GDM1 (cell line): ENCODE measurements at regions not wholly inside any gene's neighbourhood (a gene's known extent, or its start where the extent isn't known, plus 50 kb on each side); places are given as distances from the start of the nearest gene placed in this dataset.
A peak's percentile ranks its signal among the peaks of the same experiment; 100 is the strongest.

ENCODE experiments used
- DNase-seq: peaks from one replicate; lab custom pipeline; 2025; lab: John Stamatoyannopoulos, UW

DNA sequence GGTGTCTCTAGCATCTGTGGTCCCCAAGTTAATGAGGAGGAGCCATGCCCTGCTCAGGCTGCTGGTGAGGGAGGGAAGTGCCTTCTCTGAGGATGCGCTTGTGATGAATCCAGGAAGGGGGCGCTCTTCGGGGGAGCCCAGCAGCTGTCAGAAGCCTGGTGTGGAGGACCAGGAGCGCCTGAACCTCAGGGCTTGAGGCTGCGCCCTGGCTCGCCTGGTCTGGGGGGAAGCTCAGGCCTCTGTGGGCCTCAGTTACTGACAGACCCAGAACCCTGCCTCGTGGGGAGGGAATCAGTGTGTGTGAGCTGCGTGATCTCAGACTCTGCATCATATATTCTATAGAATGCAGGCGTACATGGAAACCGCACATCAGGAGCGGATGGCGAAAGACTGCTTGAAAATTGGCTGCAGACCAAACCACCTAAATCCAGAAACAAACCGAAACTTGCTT lies 126.1 kb downstream of the SEC14L1 start:
- DNase-seq, result no peak

GRCh38 chr17:77269696-77270681 lies 129.2 kb downstream of the SEC14L1 start:
- no peak for DNase-seq

DNA sequence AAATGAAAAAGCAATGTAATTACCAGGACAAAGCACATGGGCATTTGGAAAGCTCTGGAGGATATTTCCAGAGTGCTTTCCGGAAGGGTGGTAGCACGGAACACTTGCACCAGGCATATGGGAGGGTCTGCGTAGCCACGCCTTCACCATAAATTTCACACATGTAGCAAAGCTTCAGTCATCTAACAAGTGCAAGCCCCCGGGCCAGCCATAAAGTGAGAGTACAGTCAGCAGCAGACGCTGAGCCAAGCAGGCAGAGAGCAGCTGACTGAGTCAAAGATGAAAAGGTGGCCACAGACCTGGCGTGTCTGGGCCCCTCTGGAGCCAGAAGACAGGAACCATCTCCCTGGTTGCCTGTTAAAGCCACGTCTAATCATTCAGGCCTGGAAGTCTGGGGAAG lies 130.6 kb downstream of the SEC14L1 start:
- no peak for DNase-seq

DNA sequence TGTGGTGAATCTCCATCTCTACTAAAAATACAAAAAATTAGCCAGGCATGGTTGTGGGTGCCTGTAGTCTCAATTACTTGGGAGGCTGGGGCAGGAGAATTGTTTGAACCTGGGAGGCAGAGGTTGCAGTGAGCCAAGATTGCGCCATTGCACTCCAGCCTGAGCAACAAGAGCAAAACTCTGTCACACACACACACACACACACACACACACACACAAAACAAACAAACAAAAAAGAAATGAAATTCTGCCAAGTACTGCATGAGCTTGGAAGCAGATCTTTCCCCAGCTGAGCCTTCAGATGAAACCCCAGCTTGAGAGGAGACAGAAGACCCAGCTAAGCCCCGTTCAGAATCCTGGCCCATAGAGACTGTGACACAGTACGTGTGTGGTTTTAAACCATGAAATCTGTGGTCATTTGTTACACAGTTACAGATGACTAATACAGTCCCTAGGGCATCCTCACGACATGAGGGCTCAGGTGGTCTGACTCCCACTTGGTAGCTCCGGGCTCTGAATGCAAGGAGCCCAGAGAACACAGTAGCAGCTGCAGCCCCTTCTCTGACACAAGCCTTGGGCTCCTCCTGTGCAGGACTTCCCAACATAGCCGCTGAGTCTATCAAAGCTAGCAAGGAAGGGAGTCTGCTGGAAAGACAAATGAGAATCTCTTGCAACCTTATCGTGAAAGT lies 132.8 kb downstream of the SEC14L1 start:
- no peak for DNase-seq

- no peak for DNase-seq
These were observed 133.5 kb downstream of the SEC14L1 start for GRCh38 chr17:77274096-77274845.

GRCh38 chr17:77279448-77280303 lies 138.9 kb downstream of the SEC14L1 start:
- no peak for DNase-seq

DNA sequence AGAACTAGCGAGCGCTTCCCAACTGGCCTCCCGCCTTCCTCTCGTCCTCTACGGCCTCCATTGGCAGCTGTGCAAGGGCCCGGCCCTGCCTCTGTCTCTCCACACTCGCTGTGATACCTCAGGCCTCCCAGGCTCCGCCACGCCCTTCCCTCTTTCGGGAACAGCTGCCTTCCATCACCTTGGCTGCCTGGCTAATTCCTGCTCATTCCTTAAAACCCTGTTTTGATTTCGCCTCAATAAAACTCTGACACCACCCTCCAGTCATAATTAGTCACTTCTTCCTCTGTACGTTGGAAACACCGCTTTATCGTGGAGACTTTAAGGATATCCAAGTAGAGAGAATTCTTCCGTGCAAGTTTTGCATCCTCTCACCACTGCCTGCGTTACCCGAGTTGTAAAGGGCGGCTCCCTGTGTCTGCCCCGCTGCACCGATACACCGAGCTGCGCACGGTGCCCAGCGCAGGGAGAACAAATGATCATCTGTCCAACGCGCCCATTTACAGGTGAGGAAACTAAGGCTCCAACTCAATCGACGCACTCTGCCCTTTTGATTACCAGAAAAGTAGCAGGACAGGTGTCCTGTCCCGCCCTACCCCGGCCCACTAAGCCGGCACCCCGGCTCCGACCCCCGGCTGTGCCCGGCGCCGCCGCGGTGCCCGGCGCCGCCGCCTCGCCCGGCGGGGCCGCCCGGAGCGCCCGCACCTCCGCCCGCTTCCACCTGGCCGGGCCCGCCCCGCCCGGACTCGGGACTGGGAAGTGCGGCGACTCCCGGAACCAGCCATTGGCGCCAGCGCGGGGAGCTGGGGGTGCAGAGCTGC lies 139.7 kb downstream of the SEC14L1 start:
- no peak for DNase-seq

DNA sequence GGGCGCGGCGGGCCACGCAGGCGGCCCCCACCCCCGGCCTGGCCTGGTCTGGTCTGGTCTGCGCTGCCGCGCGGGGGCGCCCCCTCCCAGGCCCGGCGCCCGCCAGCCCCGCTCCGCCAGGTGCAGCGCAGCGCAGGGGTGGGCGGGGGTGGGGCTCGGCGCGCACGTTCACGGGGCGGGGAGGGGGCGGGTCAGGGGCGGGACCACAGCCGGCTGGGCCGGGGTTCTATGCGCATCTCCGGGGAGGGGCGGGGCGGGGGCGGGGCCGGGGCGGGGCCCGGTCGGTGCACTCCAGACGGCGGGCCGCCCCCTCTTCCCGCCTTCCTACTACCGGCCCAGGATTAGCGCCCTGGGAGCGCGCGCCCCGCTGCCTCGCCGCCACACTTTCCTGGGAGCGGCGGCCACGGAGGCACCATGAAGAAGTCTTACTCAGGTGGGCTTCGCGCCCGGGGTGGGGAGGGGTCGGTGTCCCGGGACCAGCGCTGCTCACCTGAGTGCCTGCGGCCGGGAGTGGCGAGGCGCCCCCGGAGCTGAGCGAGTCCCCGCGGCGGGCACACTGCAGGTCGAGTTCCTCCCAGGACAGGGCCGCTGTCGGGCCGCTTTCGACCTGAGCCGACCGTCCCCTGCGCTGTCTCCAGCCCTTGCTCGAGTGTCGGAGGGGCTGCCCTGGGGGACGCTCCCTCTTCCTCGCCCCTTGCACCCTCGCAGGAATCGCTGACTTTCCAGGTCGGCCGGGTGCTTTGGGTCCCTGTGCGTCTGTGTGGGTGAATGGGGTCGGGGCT lies 140.5 kb downstream of the SEC14L1 start:
- DNase-seq, result peak; percentile 21

GRCh38 chr17:77281904-77282367 lies 141.2 kb downstream of the SEC14L1 start:
- no peak for DNase-seq

GRCh38 chr17:77282524-77283515 lies 142.1 kb downstream of the SEC14L1 start:
- no peak for DNase-seq

DNA sequence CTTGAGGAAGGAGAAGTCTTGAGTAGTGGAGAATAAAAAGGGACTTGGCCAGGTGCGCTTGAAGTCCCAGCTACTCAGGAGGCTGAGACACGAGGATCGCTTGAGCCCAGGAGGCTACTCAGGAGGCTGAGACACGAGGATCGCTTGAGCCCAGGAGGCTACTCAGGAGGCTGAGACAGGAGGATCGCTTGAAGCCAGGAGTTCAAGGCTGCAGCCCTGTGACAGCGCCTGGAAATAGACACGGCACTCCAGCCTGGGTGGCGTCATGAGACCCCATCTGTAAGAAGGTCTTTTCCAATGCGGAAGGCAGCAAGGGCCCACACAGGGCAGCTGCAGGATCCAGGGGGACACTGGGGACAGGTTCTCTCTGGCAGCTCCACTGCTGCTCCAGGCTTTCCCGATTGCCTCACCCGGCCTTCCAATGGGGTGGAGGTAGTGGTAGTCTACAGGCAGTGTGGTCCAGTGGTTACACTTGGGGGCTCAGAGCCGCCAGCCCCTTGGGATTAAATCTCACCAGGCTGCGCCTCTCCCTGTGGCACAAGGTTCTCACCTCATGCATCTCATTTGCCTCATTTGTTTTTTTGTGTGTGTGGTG lies 143.4 kb downstream of the SEC14L1 start:
- no peak for DNase-seq

DNA sequence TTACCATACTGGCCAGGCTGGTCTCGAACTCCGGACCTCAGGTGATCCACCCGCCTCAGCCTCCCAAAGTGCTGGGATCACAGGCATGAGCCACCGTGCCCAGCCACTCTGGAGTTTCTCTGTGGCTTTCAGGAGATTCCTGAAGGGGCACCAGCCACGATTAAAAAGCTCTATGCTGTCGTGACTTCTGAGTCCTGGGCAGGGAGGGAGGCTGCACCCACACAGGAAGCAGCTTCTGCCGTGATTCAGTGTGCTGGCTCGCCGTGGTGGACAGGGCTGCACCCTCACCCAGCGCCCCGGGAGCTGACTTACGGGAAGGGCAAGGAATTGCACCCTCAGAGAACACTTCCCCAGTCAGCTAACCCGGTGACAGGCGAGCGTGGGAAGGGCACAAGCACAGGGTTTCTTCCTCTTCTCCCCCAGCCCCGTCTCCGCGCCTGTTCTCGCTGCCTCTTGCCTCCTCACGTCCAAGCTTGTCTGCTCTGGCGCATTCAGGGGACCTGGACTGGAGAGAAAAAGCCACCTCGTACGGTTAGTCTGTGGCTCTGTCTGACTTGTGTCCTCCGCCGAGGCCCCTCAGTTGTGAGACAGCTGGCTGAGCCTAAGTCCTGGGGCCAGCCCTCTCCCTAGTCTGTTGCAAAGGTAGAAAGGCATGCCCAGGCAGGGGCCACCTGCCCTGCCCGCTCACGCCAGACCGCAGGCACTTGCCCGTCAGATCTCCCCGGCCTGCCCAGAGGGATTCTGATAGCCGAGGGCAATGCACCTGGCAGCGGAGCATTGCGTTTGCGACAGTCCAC lies 145.0 kb downstream of the SEC14L1 start:
- peak; percentile 44 for DNase-seq

DNA sequence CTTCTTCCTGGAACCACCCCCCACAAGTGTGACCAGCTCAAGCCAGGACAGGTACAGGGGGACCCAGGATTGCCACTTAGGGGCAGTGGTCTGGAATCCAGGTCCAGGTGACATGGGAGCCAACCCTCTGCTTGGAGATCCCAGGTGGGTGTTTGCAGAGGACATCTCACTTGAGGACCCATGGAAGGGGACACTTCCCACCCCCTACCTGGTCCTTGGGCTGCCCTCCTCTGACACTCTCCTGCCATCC lies 145.5 kb downstream of the SEC14L1 start:
- no peak for DNase-seq

DNA sequence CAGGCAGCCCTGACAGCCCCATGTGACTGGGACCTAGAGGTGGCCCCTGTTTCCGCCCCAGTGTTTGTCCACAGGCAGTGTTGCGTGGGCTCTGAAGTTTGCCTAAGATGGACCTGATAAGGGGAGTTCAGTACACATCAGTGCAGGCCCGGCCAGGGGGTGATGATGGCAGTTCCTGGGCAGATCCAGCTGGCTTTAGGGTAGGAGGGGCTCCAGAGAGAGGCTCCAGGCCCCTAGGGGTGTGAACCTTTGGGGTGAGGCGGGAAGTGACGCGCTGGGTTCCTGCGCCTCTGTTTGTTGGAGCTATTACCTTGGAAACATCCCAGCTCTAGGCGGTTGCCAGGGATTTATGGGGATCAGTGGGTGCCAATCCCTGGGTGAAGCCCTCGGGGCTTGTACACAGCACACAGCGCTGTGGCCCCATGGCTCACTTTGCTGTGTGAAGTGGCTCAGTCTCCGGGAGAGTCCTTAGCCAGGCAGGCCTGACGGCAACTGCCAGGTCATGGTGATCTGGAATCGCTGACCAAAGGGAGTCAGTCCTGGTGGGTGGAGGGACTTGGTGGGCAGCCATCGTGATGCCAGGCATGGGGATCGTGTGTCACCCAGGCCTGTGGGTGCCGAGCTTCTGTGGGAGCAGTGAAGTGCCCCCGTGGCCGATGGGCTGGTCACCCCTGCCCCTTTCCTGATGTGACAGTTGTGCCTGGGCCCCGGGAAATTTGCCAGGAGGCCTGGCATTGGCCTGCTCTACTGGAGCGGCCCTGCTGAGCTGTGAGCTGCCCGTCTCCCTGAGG lies 146.1 kb downstream of the SEC14L1 start:
- no peak for DNase-seq

GRCh38 chr17:77287432-77288068 lies 146.8 kb downstream of the SEC14L1 start:
- DNase-seq, result no peak

- no peak for DNase-seq
These were observed 147.4 kb downstream of the SEC14L1 start for GRCh38 chr17:77288115-77288619.
